ENCODE measurements at regions not wholly inside any gene's neighbourhood (a gene's known extent, or its start where the extent isn't known, plus 50 kb on each side); places are given as distances from the start of the nearest gene placed in this dataset.
"Not testable (repeated sequence)": the region's sequence is repeated elsewhere in the genome, so short reads cannot be mapped to it uniquely, and the experiment has no call there.

DNA sequence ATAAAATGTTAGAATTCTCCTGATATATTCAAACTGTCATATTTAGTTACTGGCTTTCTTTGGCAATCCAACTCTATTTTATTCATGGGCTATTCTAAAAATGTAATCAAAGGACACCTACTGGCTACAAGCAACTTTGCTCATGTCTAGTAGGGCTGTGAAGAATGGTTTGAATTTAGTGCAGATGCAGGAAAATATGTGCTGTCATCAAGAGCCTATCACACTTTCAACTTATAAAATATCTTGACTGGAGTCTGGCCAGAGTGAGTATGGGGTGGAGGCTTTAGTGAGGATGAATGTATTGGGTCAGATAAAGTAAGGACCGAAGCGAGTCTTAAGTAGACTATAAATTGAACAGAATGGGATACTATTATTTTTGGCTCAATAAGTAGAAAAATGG is 343.4 kb upstream of the SPRED2 start:
- no peak for DNase-seq
- intact Hi-C loops (cut with DNase I): no loop called here

DNA sequence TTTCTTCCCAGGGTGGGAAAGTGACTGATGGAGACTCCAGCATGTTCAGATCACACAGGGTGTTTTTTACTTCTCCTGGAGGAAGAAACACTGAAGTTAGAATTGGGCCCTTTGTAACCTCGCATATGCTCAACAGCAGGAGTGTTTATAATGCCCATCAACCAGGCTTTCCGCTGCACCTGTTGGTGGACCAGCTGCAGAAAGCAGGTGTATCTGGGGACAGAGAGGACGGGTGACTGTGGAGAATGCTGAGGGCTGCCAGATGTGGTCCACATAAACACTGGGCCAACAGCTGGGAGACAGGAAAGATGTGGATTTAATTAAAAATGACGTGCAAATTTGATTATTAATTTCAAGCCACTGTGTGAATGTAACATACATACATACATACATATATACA is 335.5 kb upstream of the SPRED2 start:
- intact Hi-C loops (cut with DNase I): no loop called here
- DNase-seq: no peak

DNA sequence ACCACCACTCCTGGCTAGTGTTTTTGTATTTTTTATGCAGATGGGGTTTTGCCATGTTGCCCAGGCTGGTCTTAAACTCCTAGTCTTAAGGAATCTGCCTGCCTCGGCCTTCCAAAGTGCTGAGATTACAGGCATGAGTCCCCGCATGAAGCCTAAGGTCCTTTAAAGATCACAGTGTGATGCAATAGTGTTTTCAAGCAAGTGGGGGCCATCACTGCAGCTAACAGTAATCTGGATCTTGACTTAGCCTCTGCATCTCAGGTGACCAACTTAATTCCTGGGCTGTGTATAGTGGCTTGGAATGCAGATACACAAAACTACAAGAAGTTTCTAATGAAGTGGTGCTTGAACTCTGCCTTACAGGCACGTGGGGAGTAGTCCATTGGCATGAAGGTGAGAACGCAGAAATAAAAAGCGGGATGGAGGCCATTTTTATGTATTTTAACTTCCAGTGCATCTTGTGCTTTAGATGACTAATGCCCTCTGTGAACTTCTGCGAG is 334.4 kb upstream of the SPRED2 start:
- intact Hi-C loops (cut with DNase I): no loop called here
- no peak for DNase-seq

DNA sequence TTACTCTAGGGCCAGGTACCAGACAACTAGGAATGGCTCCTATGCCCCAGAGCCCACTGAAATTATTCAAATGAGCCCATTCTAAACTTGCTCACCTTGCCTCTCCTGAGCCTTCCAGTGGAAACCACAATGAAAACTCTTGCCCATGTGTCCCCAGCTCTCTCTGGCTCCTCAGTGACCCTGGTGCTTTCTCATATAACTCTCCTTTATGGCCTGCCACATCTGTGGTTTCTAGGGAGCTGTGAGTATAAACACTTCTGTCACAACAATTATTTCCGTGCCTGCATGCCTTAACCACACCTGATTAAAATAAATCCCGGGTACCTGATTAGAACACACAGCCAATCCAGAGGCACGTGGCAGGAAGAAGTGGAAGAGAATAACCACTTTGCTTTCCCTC is 333.0 kb upstream of the SPRED2 start:
- intact Hi-C loops (cut with DNase I): no loop called here
- no peak for DNase-seq

DNA sequence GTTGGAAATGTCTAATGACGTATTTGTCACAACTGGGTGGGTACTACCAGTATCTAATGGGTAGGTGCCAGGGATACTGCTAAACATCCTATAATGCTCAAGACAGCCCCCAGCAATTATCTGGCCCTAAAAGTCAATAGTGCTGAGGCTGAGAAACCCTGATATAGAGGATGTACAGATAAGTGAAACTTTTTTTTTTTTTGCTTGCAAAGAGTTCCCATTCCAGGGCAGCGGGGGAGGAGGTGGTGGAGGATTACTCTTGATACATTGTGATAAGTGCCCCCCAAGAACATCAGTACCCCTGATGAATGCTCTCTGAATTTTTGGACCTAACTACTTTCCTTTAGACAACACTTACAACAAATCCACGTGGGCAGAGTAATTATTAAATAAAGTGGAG is 329.7 kb upstream of the SPRED2 start:
- intact Hi-C loops (cut with DNase I): no loop called here
- DNase-seq: no peak

DNA sequence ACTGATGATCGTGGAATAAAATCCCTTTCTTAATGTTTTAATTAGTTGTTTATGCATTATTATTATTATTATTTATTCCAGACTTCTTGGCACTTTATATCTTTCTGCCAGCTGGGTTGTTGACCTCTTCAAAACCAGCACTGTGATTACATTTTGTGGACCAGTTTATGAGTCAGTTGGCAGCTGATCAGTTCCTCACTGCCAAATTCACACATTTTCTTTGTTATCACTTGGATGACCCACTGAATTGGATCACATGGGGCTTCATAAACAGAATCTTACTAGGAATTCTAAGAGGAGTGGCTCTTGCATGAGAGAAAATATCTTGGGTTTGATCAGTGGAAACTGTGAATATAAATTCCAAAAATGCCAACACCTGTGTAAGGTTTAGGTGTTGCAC is 321.8 kb upstream of the SPRED2 start:
- intact Hi-C loops (cut with DNase I): no loop called here
- DNase-seq: no peak

DNA sequence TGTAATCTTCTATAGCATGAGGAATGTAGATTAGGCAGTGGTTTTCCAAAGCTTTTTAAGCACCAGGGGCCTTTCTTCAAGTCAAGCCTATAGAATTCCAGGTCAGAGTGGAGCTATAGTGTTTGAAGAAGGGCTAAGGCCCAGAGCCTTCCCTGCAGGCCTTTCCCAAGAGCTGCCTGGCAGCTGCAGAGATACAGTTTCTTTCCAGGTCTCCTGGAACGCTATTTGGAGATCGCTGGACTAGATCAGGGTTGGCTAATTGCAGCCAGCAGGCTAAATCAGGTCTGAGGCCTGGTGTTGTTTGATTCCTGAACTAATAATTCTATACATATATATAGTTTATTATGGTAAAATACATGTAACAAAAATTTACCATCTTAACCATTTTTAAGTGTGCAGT is 319.0 kb upstream of the SPRED2 start:
- no peak for DNase-seq

DNA sequence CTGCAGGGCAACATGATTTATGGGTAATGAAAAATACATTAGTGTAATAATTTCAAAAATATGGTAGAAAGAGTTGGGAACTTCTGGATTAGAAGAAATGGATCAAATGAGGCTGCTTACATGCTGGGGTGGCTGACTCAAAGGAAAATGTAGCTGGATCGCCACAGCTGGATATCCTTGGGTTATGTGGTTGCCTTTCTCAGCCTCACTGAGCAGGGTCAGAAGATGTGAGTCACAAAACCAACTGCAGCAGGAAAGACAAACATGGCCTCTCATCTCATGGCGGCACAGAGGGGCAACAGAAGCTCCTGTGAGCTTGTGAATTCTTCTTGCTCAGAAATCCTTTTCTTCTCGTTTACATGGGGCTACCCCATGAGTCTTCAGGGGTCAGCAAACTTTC is 317.1 kb upstream of the SPRED2 start:
- intact Hi-C loops (cut with DNase I): no loop called here
- no peak for DNase-seq

More for the DNA sequence above, 319.0 kb upstream of the SPRED2 start:
- intact Hi-C loops (cut with DNase I): no loop called here

DNA sequence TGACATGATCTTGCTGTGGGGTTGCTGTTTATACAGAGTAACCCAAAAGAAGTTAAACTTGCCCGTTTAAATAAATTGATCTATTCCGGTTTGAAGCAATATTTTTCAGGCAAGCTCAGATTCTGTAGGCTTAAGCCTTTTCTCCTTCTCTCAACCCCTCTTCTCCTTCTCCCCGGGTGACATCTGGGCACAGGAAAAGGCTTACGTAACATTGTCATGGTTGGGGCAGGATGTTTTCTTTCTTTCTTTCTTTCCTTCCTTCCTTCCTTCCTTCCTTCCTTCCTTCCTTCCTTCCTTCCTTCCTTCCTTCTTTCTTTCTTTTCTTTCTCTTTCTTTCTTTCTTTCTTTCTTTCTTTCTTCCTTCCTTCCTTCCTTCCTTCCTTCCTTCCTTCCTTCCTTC is 315.5 kb upstream of the SPRED2 start:
- DNase-seq; intact Hi-C loops (cut with DNase I): not testable (repeated sequence)

DNA sequence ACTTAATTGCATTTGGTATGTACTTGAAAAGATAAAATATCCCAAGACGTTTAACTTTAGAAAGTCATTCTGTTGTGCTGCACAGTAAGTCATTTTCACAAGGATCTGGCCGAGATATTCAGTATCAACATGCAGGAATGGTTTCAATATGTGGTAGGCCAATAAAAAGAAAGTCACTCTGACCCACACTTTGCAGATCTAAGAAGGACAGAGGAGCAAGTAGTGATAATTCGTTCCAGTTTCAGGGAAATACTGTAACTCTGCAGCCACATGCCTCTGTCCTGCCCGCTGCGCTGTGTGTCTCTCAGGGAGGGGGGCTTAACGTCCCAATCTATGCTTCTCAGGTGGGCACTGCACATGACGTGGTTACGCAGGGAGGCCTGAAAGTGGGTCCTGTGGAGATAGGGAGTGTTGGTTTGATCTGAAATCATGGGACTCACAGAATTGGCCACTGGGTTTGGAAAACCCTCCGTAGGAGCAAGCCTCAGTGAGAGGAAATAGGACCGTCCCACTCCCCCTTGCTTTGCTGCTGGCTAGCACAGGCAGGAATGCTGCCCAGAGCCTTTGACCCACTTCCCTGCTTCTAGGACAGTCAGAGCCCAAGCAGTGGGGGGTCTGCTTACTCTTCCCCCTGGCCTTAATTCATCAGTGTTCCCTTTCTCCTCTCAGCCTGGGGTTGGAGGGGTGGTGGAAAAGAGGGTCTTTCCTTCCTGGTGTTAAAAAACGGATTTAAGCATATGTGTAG is 314.7 kb upstream of the SPRED2 start:
- DNase-seq: peak in 1 of 10 donors; percentile 13
- intact Hi-C loops (cut with DNase I): no loop called here

DNA sequence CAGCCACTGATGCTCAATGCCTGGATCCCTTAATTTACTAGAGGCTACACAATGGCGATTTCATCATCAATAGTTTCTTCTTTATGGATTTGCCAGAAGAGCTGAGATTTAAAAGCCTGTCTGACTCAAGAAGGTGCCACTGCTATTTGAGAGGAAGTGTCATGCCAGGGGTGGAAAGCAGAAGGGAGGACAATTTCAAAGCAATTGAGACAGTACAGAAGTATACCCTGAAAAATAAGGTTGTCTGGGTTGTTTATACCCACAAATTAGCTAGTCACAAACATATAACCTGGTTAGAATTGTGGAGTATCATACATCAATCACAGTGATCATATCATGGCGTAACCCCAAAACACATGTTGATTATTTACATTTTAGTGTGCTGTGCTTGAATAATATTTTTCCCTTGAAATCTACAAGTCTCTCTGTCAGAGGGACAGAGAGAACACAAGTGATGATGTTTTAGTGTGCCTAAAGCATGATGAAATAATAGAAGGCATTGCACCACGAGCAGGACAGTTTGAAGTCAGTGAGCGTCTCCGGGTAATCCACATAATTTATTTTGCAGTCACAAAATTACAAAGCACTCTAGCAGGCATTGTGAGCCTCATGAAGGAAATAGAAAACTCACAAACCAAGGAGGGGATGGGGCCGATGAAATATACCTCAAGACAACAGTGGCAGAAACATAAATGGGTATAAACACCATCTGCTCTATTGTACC is 312.2 kb upstream of the SPRED2 start:
- intact Hi-C loops (cut with DNase I): no loop called here

DNA sequence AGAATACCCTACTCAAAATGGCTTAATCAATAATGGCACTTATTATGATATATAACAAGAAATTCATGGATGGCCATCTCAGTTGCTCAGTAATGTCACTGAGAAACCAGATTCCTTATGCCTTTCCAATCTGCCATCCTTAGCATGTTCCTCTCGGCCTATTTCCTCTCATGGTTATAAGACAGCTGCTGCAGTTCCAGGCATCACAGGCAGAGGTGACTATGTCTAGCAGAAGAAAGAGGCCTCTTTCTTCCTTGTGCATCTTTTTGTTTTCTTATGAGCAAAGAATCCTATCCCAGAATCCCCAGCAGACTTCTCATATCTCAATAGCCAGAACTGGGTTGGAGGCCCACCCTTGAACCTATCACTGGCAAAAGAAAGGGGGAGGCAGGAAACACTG is 310.6 kb upstream of the SPRED2 start:
- intact Hi-C loops (cut with DNase I): no loop called here
- DNase-seq: no peak

More for the DNA sequence above, 312.2 kb upstream of the SPRED2 start:
- no peak for DNase-seq

DNA sequence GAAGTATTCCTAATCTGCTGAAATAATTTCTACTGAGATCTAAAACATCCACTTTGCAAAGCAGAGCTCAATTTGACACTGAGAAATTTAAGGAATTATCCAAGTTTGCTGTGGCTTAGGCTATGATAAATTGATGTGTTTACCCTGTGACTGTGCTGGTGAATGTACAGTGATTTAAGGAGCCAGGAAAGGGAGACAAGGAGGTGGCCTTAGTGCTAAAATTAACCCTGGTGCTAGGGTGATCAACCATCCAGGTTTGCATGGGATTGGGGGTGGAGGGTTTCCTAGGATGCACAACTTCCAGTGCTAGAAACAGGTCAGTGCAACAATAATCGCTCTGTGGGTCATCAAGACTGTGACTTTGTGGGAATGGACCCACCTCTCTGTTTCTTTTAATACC is 307.5 kb upstream of the SPRED2 start:
- DNase-seq: no peak
- intact Hi-C loops (cut with DNase I): no loop called here

DNA sequence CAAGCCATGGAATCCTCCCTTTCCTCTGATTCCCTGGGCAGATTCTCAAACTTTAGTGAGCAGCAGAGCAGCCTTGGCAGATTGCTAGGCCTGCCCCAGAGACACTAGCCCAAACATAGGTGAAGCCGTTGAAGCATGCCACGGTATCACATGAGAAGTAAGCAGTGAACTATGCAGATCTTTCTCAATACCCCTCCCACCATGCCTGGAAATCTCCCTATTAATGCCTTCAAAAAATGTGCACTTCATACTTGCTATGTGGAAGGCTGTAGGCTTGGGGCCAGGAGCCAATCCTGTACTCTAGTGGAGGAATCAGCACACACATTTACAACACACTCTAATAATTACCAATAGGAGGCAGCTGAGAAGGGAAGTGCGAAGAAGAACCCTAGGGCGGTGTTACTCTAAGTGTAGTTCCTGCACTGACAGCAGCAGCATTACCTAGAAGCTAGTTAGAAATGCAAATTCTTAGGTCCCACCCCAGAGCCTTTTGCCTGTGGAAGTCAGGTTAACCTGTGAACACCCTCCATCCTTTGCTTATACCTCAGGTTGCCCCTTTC is 305.1 kb upstream of the SPRED2 start:
- no peak for DNase-seq
- intact Hi-C loops (cut with DNase I): no loop called here

DNA sequence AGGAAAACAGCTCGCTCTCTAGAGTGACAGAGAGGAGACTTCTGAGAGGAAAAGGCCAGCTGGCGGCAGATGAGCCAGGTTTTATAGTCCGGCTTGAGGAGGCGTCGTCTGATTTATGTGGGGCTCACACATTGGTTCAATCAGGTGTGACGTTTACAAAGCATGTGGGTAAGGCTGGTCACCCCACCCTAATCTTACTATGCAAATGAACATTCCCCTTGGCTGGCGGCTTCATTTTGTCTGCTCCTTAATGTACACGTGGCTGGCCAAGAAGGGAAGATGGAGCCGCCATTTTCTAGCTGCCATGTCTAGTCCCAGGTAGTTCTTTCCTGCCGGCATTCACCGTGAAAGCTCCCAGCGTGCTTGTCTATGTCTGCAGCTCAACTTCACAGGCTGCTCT is 299.1 kb upstream of the SPRED2 start:
- DNase-seq: no peak
- intact Hi-C loops (cut with DNase I): no loop called here

DNA sequence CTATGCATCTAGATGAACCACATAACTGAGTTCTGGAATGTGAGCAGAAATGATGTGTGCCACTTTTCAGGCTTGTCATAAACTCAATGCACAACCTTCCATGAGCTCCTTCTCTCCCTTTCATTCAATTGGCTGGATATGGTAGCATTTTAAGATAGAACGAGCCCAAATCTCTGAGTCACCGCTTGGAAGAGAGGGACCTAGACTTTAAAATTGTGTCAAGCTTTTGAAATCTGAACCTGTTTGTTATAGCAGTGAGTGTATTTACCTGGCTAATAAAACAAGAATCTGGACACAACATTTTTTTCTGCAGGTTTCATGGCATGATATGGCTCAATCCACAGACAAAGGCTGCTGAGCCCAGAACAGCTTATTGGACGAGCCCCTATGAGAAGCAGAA is 297.8 kb upstream of the SPRED2 start:
- intact Hi-C loops (cut with DNase I): no loop called here
- no peak for DNase-seq

DNA sequence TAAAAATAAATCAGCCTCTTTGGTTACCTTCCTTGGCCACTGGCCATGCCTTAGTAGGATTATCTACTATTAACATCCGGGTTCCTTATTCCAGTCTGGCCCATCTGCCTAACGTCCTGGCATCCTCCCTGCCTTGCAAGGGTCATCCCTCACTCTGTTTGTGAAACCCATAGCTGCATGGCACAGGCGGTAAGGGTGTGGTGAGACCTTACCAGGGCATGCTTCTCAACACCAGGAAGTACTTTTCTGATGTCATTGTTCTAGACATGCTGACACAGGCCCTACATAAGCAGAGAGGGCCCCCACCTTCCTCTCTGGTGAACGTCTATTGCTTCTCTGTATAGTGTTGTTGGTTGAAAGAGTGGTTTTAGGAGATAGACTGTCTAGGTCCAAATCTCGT is 296.8 kb upstream of the SPRED2 start:
- intact Hi-C loops (cut with DNase I): no loop called here
- no peak for DNase-seq

DNA sequence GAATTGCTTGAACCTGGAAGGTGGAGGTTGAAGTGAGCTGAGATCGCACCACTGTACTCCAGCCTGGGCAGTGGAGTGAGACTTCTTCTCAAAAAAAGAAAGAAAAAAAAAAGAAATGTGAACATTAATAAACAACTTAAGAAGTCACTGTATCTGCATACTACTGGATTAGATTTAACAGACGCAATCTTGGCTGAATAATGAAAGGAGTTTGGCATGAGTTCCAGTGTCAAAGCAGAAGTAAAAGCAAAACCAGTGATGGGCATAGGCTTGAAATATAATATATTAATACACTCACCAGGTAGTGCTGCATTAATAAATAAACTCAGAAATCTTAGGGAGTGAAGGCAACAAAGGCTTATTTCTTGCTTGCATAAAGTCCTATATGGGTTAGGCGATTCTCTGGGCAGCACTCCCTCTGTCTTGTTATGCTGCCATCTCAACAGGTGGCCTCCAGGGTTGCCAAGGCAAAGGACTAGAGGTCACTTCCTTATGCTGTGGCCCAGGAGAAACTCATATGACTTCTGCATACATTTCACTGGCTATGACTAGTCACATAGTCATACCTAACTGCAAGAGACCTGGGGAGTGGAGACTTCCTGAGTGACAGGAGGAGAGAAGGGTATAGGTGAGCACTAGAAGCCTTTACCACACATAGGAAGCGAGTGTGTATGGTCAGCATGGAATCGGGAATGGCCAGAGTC is 296.2 kb upstream of the SPRED2 start:
- no peak for DNase-seq
- intact Hi-C loops (cut with DNase I): no loop called here

DNA sequence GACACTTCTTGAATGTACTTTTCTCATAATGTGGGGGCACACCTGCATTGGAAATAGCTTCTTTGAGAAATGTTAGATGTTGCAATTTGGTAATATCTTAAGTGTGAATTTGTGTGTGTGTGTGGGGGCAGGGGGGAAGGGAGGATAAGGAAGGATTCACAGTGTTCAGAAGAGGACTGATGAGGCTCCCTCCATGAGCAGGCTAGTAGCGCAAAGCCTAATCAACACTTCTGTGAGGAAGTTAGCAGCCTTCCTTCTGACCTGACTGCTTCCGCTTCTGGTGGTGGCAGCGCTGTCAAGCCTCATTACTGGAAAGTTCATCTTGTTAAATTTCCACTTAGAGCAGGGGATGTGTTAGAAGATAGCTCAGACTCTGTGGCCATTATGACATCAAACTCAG is 295.4 kb upstream of the SPRED2 start:
- DNase-seq: no peak
- intact Hi-C loops (cut with DNase I): no loop called here

DNA sequence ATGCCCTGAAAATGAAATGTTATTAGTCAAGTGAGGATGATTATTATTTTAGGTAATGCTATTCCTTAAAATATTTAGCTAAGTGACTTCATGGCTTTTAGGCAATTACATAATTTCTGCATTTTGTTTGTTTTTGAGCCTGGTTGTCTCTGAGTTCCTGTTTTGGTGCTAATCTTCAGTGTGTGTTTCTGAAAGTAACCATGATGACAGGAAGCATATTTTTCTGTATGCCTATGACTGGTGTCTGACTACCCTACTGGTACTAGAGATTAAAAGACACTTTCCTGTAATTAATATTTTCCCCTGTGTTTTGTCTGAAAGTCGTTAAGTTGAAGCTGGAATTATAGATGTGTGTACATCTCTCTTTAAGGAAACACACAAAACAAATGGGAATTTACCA is 295.0 kb upstream of the SPRED2 start:
- intact Hi-C loops (cut with DNase I): no loop called here
- no peak for DNase-seq

DNA sequence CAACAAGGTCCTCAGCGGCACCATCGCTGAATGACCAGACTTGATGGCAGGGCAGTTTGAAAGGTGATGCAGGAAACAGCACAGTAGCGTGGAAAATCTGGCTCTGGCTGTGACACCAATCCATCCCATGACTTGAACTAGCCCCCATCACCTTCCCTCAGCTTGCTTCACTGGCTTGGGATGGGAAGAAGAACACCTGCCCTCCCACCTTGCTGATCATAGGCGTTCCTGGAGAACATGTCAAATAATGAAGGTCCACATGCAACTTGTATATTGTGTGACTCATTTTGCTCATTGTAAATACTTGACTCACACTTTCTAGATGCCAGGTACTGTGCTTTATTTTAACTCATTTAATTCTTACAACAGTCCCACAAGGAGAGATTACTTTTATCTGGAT is 292.4 kb upstream of the SPRED2 start:
- DNase-seq: no peak
- intact Hi-C loops (cut with DNase I): no loop called here

Data from posterior cingulate gyrus (tissue), 11 donors.